K562 (cell line): ENCODE measurements at regions not wholly inside any gene's neighbourhood (a gene's known extent, or its start where the extent isn't known, plus 50 kb on each side); places are given as distances from the start of the nearest gene placed in this dataset.

Experiments
- ATAC-seq: fragments of 200-7000 bp; cut with Tn5 transposase; 3 replicates; pipeline ENCODE4 v1.9.1; 2020; ENCODE audit warnings: moderate library complexity
- BruUV-seq: library from RNA; stranded (reverse); fragments of 400-500 nt; replicated peaks from 2 replicates; lab custom pipeline; 2021; lab: Mats Ljungman, UMichigan
- CTCF ChIA-PET: fragments of 300-600 bp; formaldehyde crosslinking; extraction: SDS; loops from one replicate; lab custom pipeline; 2021; ENCODE audit warnings: low intra/inter-chr PET ratio; lab: Yijun Ruan, JAX
- POLR2A ChIA-PET: fragments of 300-600, 350-650 bp; sonication (Branson Sonifier 250); formaldehyde crosslinking; extraction: SDS; loops from one replicate; lab custom pipeline; 2021; ENCODE audit warnings: antibody characterized with exemption, inconsistent platforms; lab: Yijun Ruan, JAX
- DNase-seq, 4 experiments: peaks; one replicate each; pipeline versions ENCODE4 v3.0.0 to v3.0.0-alpha.2; 2011 to 2018; ENCODE audit warnings: low spot score in 3 of 4, mixed read lengths in 3 of 4; ENCODE audit errors: extremely low read depth in 1 of 4
- FAIRE-seq: peaks from 2 replicates; lab custom pipeline; 2011; peaks lifted over from hg19 to GRCh38; lab: Jason Lieb, UNC
- H2AFZ ChIP-seq: 2 replicates; pipeline ENCODE4 v1.6.0; 2011; ENCODE audit warnings: low read depth, low read length, control low read depth, inconsistent platforms
- H3K27ac ChIP-seq: fragments of 200-600 bp; 3 replicates; pipeline ENCODE4 v1.8.0; 2011; ENCODE audit warnings: low read depth, mild to moderate bottlenecking, control low read depth, inconsistent platforms, low read length, moderate library complexity, mixed read lengths; ENCODE audit errors: extremely low read depth
- H3K27me3 ChIP-seq, 2 experiments: fragments of 300-600 bp in 1 of 2; 2 replicates in 1 of 2; 3 replicates in 1 of 2; pipeline versions ENCODE4 v1.6.0 to v1.8.0; 2011; ENCODE audit warnings: inconsistent platforms in 2 of 2, low read length in 2 of 2, mild to moderate bottlenecking in 1 of 2, mixed read lengths in 1 of 2, moderate library complexity in 1 of 2; ENCODE audit not compliant: control insufficient read depth in 2 of 2, insufficient read depth in 2 of 2
- H3K36me3 ChIP-seq: fragments of 300-600 bp; 3 replicates; pipeline ENCODE4 v1.8.0; 2011; ENCODE audit warnings: mild to moderate bottlenecking, low read length, inconsistent platforms; ENCODE audit not compliant: control insufficient read depth, insufficient read depth
- H3K4me1 ChIP-seq, 2 experiments: fragments of 200-600 bp in 1 of 2; replicated peaks in 1 of 2; 2 replicates in 1 of 2; 3 replicates in 1 of 2; pipeline versions ENCODE4 v1.5.1 to v1.8.0; 2011; ENCODE audit warnings: inconsistent platforms in 2 of 2, low read length in 2 of 2, mild to moderate bottlenecking in 1 of 2, mixed read lengths in 1 of 2, moderate library complexity in 1 of 2; ENCODE audit not compliant: control insufficient read depth in 2 of 2, insufficient read depth in 2 of 2
- H3K4me2 ChIP-seq: 2 replicates; pipeline ENCODE4 v1.6.1; 2011; ENCODE audit warnings: low read length, control low read depth, inconsistent platforms, mixed read lengths; ENCODE audit not compliant: insufficient read depth
- H3K4me3 ChIP-seq: fragments of 200-600 bp; sonication (generic), shearing (Covaris generic); 2 replicates; pipeline ENCODE4 v1.5.1; 2016; ENCODE audit warnings: control low read depth, inconsistent platforms
- H3K79me2 ChIP-seq: fragments of 200-600 bp; 3 replicates; pipeline ENCODE4 v1.8.0; 2011; ENCODE audit warnings: low read length, inconsistent platforms; ENCODE audit not compliant: control insufficient read depth, insufficient read depth
- H3K9ac ChIP-seq, 2 experiments: 2 replicates each; pipeline versions ENCODE4 v1.6.0 to v1.6.1; 2011; ENCODE audit warnings: low read depth in 2 of 2, low read length in 2 of 2, control low read depth in 1 of 2, inconsistent platforms in 1 of 2, mild to moderate bottlenecking in 1 of 2, mixed read lengths in 1 of 2; ENCODE audit not compliant: insufficient read depth in 1 of 2
- H3K9me1 ChIP-seq: one replicate; pipeline ENCODE4 v1.6.0; 2011; ENCODE audit warnings: inconsistent platforms, mild to moderate bottlenecking, low read length, moderate library complexity; ENCODE audit not compliant: control insufficient read depth, insufficient read depth
- H3K9me3 ChIP-seq: replicated peaks from 2 replicates; pipeline ENCODE4 v1.5.1; 2011; ENCODE audit warnings: low read depth, low read length, inconsistent platforms; ENCODE audit not compliant: control insufficient read depth, insufficient read depth
- H4K20me1 ChIP-seq: replicated peaks from 2 replicates; pipeline ENCODE4 v1.6.1; 2011; ENCODE audit warnings: low read length, inconsistent platforms, mixed read lengths; ENCODE audit not compliant: control insufficient read depth, insufficient read depth
- CHD4 ChIP-seq: fragments of 200-600 bp; sonication (generic); IDR thresholded peaks from 3 replicates; pipeline ENCODE4 v1.6.1; 2012; ENCODE audit warnings: low read depth, mild to moderate bottlenecking, mixed read lengths, low read length, inconsistent platforms; ENCODE audit not compliant: insufficient read depth, insufficient replicate concordance, poor library complexity, severe bottlenecking
- CREBBP ChIP-seq: IDR thresholded peaks from one replicate; pipeline ENCODE4 v1.6.1; 2012; ENCODE audit warnings: low read depth, mild to moderate bottlenecking, control low read depth, inconsistent platforms, low read length
- E2F3 ChIP-seq: fragments of 250-450 bp; sonication (Bioruptor Pico); IDR thresholded peaks from 2 replicates; pipeline ENCODE4 v1.4.0; 2020; ENCODE audit warnings: mild to moderate bottlenecking
- ETV5 ChIP-seq: sonication (generic); formaldehyde crosslinking; IDR thresholded peaks from 2 replicates; pipeline ENCODE4 v1.4.0; 2020; ENCODE audit warnings: low read depth, mild to moderate bottlenecking, missing genetic modification reagents
- LEF1 ChIP-seq: fragments of 450-650 bp; IDR thresholded peaks from 2 replicates; pipeline ENCODE4 v1.6.1; 2016; ENCODE audit warnings: mild to moderate bottlenecking
- MCM5 ChIP-seq: fragments of 450-650 bp; IDR thresholded peaks from 2 replicates; pipeline ENCODE4 v1.6.1; 2016; ENCODE audit warnings: low read depth
- NEUROD1 ChIP-seq: fragments of 150-350 bp; IDR thresholded peaks from 2 replicates; pipeline ENCODE4 v1.6.1; 2014; ENCODE audit warnings: borderline replicate concordance, low read length, low read depth; ENCODE audit not compliant: partially characterized antibody
- RBM15 ChIP-seq: fragments of 200-400 bp; formaldehyde crosslinking; IDR thresholded peaks from 2 replicates; pipeline ENCODE4 v1.6.1; 2018; ENCODE audit warnings: mild to moderate bottlenecking, low read length, moderate library complexity; ENCODE audit not compliant: insufficient read depth
- ZKSCAN1 ChIP-seq: fragments of 150-350 bp; IDR thresholded peaks from 2 replicates; pipeline ENCODE4 v1.6.1; 2016; ENCODE audit warnings: low read depth, low read length
- WGBS: fragments of 100-300 bp; shearing (Covaris generic); methylation state at CpG from one replicate; pipeline ENCODE4 v1.1.6; 2016; ENCODE audit warnings: low coverage, mixed read lengths; ENCODE audit not compliant: insufficient coverage; ENCODE audit errors: missing lambda C conversion rate; 5-methylcytosine and 5-hydroxymethylcytosine counted together
- in situ Hi-C: fragments of 300-500 bp; cut with MboI; formaldehyde crosslinking; loops from 4 replicates; pipeline ENCODE4 v1.15.0; 2018; ENCODE audit warnings: inconsistent platforms, mixed read lengths
- intact Hi-C: fragments of 100-400 bp; cut with micrococcal nuclease; formaldehyde crosslinking; loops from 2 replicates; pipeline ENCODE4 v1.14.2; 2022
- TF ChIP-seq, protein P1 (sequence below): fragments of 250-450 bp; sonication (Bioruptor Pico); IDR thresholded peaks from 2 replicates; pipeline ENCODE4 v1.5.0; 2021
- TF ChIP-seq, protein P2 (sequence below), 2 experiments: fragments of 450-650 bp; conservative IDR thresholded peaks; 2 replicates each; pipeline ENCODE4 v1.6.1; 2017; ENCODE audit warnings: mild to moderate bottlenecking in 2 of 2, moderate library complexity in 2 of 2
- TF ChIP-seq, protein P3 (sequence below), 2 experiments: fragments of 450-650 bp in 1 of 2; IDR thresholded peaks; 2 replicates each; pipeline ENCODE4 v1.6.1; 2011 to 2017; ENCODE audit warnings: low read depth in 2 of 2, antibody characterized with exemption in 1 of 2, borderline replicate concordance in 1 of 2, low read length in 1 of 2, mild to moderate bottlenecking in 1 of 2, mixed read lengths in 1 of 2; ENCODE audit not compliant: control insufficient read depth in 1 of 2

DNA sequence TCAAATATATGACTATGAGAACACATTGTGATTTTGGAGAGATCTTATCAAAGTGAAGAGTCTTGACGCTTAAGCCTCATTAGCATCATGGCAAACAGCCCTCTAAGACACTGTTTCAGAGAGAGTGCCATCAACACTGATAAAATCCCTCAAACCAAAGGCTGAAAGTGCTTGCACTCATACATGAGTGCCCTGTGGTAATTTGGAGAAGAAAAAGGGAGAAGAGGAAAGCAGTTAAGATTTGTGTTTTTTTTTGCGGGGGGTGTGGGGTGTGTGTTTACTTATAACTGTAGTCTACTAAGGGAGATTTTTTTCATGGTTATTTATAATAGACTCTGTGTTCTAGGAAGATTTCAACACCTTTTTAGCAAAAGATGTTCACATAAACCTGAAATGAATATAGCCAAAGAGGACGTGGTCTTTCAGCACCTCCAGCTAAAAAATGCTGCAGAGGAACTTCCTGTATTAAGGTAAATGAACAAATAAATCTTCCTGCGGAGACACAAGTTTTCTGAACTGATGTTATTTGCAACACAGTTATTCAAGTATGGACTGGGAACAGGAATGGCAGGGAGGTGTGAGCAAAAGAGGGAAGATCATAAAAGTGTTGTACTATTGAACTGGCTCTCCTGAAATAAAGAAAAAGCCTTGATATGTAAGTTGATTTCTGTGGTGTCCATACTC is 81.9 kb upstream of the TGFBR2 start (continued):
- TF ChIP-seq, protein P1, sequence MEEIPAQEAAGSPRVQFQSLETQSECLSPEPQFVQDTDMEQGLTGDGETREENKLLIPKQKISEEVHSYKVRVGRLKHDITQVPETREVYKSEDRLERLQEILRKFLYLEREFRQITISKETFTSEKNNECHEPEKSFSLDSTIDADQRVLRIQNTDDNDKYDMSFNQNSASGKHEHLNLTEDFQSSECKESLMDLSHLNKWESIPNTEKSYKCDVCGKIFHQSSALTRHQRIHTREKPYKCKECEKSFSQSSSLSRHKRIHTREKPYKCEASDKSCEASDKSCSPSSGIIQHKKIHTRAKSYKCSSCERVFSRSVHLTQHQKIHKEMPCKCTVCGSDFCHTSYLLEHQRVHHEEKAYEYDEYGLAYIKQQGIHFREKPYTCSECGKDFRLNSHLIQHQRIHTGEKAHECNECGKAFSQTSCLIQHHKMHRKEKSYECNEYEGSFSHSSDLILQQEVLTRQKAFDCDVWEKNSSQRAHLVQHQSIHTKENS (CRISPR knock-in tag) = no peak
- TF ChIP-seq NEUROD1 (no peak), CREBBP (no peak), LEF1 (no peak)

DNA sequence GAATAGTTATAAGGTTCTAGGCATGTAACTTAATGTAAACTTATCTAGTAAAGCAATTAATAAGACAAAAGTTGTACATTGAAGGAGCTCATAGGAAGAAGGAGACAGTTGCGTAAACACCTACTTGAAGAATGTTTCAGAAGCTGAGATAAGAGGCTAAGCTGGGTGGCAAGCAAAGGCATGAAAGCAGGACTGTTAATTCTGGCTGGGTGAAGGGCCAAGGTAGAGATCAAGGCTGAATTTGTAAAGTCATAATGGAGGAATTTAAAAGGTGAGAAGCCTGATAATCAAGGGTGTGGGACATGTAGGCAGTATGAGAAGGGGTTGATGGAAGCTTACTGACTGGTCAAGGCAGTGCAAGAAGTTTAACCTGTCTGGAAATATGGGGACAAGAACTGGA is 80.4 kb upstream of the TGFBR2 start:
- H3K27me3 ChIP-seq = no peaks in the 10 kb centered on the region
- no peak overlapping the region for H2AFZ ChIP-seq
- no peak overlapping the region for H3K27ac ChIP-seq
- no peaks in the 10 kb centered on the region for H3K9me1 ChIP-seq
- ATAC-seq (no peak), DNase-seq (no peak), FAIRE-seq (no peak)
- no peaks in the 10 kb centered on the region for H3K79me2 ChIP-seq
- ChIA-PET POLR2A (no interaction called here), CTCF (no interaction called here)
- intact Hi-C loops (no loop called here), in situ Hi-C loops (no loop called here)
- H3K9ac ChIP-seq = no peak overlapping the region
- no peak overlapping the region for H3K4me2 ChIP-seq
- no peaks in the 10 kb centered on the region for H3K9me3 ChIP-seq
- TF ChIP-seq ETV5 (CRISPR knock-in tag) (no peak), RBM15 (no peak), ZKSCAN1 (no peak), MCM5 (no peak), CHD4 (no peak), E2F3 (CRISPR knock-in tag) (no peak), LEF1 (no peak)
- TF ChIP-seq, protein P2, sequence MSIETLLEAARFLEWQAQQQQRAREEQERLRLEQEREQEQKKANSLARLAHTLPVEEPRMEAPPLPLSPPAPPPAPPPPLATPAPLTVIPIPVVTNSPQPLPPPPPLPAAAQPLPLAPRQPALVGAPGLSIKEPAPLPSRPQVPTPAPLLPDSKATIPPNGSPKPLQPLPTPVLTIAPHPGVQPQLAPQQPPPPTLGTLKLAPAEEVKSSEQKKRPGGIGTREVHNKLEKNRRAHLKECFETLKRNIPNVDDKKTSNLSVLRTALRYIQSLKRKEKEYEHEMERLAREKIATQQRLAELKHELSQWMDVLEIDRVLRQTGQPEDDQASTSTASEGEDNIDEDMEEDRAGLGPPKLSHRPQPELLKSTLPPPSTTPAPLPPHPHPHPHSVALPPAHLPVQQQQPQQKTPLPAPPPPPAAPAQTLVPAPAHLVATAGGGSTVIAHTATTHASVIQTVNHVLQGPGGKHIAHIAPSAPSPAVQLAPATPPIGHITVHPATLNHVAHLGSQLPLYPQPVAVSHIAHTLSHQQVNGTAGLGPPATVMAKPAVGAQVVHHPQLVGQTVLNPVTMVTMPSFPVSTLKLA (conservative IDR thresholded peaks at IDR 0.05) = no peak
- TF ChIP-seq, protein P3, sequence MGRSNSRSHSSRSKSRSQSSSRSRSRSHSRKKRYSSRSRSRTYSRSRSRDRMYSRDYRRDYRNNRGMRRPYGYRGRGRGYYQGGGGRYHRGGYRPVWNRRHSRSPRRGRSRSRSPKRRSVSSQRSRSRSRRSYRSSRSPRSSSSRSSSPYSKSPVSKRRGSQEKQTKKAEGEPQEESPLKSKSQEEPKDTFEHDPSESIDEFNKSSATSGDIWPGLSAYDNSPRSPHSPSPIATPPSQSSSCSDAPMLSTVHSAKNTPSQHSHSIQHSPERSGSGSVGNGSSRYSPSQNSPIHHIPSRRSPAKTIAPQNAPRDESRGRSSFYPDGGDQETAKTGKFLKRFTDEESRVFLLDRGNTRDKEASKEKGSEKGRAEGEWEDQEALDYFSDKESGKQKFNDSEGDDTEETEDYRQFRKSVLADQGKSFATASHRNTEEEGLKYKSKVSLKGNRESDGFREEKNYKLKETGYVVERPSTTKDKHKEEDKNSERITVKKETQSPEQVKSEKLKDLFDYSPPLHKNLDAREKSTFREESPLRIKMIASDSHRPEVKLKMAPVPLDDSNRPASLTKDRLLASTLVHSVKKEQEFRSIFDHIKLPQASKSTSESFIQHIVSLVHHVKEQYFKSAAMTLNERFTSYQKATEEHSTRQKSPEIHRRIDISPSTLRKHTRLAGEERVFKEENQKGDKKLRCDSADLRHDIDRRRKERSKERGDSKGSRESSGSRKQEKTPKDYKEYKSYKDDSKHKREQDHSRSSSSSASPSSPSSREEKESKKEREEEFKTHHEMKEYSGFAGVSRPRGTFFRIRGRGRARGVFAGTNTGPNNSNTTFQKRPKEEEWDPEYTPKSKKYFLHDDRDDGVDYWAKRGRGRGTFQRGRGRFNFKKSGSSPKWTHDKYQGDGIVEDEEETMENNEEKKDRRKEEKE (IDR thresholded peaks at IDR 0.05; ENCODE audit: borderline replicate concordance in 1 of 2, control insufficient read depth in 1 of 2, low read depth in 2 of 2, low read length in 1 of 2) = no peak
- no peaks in the 10 kb centered on the region for H3K36me3 ChIP-seq
- H3K4me3 ChIP-seq = no peak overlapping the region
- no peaks in the 10 kb centered on the region for H3K4me1 ChIP-seq
- no TSS peak for BruUV-seq
- WGBS = 0% methylated on average over 1 of the region's 1 CpG
- no peaks in the 10 kb centered on the region for H4K20me1 ChIP-seq
